Lung (tissue), 11 donors: ENCODE measurements at regions not wholly inside any gene's neighbourhood (a gene's known extent, or its start where the extent isn't known, plus 50 kb on each side); places are given as distances from the start of the nearest gene placed in this dataset.

Experiments
- ATAC-seq: fragments of 200-7000 bp; cut with Tn5 transposase; one replicate; pipeline ENCODE4 v1.9.1; 2020; ENCODE audit warnings: moderate number of reproducible peaks; ENCODE audit not compliant: insufficient read depth, low FRiP score
- DNase-seq, 3 donors: peaks; one replicate each; pipeline ENCODE4 v3.0.0-alpha.2; 2013 to 2017
- H3K27ac ChIP-seq, 2 donors: one replicate each; pipeline ENCODE4 v1.5.1; 2013; ENCODE audit warnings: mild to moderate bottlenecking in 2 of 2, moderate library complexity in 2 of 2, control low read depth in 1 of 2, inconsistent platforms in 1 of 2, low read depth in 1 of 2, low read length in 1 of 2
- H3K27me3 ChIP-seq, 3 donors: one replicate each; pipeline ENCODE4 v1.5.1; 2013; ENCODE audit warnings: low read length in 2 of 3; ENCODE audit not compliant: control insufficient read depth in 3 of 3, insufficient read depth in 3 of 3
- H3K36me3 ChIP-seq, 4 donors: one replicate each; pipeline ENCODE4 v1.5.1; 2013; ENCODE audit warnings: low read length in 4 of 4, mild to moderate bottlenecking in 1 of 4, moderate library complexity in 1 of 4; ENCODE audit not compliant: control insufficient read depth in 4 of 4, insufficient read depth in 4 of 4
- H3K4me1 ChIP-seq, 5 donors: one replicate each; pipeline ENCODE4 v1.5.1; 2013; ENCODE audit warnings: low read length in 5 of 5, mild to moderate bottlenecking in 2 of 5, moderate library complexity in 1 of 5; ENCODE audit not compliant: control insufficient read depth in 5 of 5, insufficient read depth in 5 of 5
- H3K4me3 ChIP-seq: one replicate; pipeline ENCODE4 v1.5.1; 2013; ENCODE audit warnings: mild to moderate bottlenecking, control low read depth, moderate library complexity
- H3K9ac ChIP-seq, 2 donors: one replicate each; pipeline ENCODE4 v1.5.1; 2013; ENCODE audit warnings: low read length in 2 of 2, control low read depth in 1 of 2; ENCODE audit not compliant: insufficient read depth in 1 of 2
- H3K9me3 ChIP-seq, 4 donors: one replicate each; pipeline ENCODE4 v1.5.1; 2013; ENCODE audit warnings: low read length in 3 of 4, mild to moderate bottlenecking in 1 of 4, moderate library complexity in 1 of 4; ENCODE audit not compliant: control insufficient read depth in 4 of 4, insufficient read depth in 3 of 4
- CTCF ChIP-seq: IDR thresholded peaks from 2 replicates; pipeline ENCODE4 v1.5.1; 2012; ENCODE audit warnings: mild to moderate bottlenecking; ENCODE audit errors: control extremely low read depth, extremely low read depth
- WGBS, 2 donors: extraction: QIAGEN DNeasy Blood & Tissue Kit; methylation state at CpG; one replicate each; pipeline ENCODE4 v1.1.7; 2013; 5-methylcytosine and 5-hydroxymethylcytosine counted together
- donor health status: control.
- donor health status: control.
- donor health status: Bipolar disorder and iron deficiency.
- donor health status: healthy.
- donor health status: DM: yes; HTN: yes; CAD: no.

DNA sequence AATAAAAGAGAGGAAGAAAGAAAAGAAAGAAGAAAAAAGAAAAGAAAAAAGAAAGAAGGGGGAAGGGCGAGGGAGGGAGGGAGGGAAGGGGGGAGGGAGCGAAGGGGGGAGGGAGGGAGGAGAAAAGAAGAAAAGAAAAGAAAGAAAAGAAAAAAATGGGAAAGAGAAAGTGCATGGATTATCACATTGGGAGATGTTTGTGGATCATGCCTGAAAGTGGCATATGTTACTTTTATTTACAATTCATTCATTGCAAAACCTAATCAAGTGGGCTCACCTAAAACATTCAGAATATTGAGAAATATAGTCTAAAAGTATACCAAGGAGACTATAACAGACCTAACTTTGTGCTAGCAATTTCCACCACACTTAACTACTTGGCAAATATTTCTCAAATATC is 246.9 kb upstream of the SYT1 start:
- no peak for TF ChIP-seq CTCF
- H3K9ac ChIP-seq = no peak overlapping the region
- no peaks in the 10 kb centered on the region for H3K36me3 ChIP-seq
- ATAC-seq (no peak), DNase-seq (no peak)
- 93 to 100% methylated on average over 2 of the region's 2 CpGs for WGBS, 2 donors
- no peaks in the 10 kb centered on the region for H3K9me3 ChIP-seq
- no peak overlapping the region for H3K27ac ChIP-seq
- no peaks in the 10 kb centered on the region for H3K27me3 ChIP-seq
- no peaks in the 10 kb centered on the region for H3K4me1 ChIP-seq
- no peak overlapping the region for H3K4me3 ChIP-seq

- no peak for DNase-seq
- TF ChIP-seq CTCF = no peak
Measured at GRCh38 chr12:78622529-78623195, 241.9 kb upstream of the SYT1 start.

GRCh38 chr12:78628491-78629100 is 236.0 kb upstream of the SYT1 start:
- Histone ChIP-seq H3K4me1 (peaks cover 0 to 6% (median 0%) of the 10 kb centered on the region in 5 donors), H3K27me3 (no peaks in the 10 kb centered on the region), H3K9me3 (peaks cover 0 to 6% (median 4%) of the 10 kb centered on the region in 4 donors), H3K36me3 (no peaks in the 10 kb centered on the region), H3K9ac (no peak overlapping the region), H3K4me3 (no peak overlapping the region), H3K27ac (no peak overlapping the region)
- peak; percentile 46 to 83 (median 73) for DNase-seq
- WGBS, 2 donors = 75 to 96% methylated on average over 1 of the region's 1 CpG
- ATAC-seq = no peak
- TF ChIP-seq CTCF = no peak

More at GRCh38 chr12:78622529-78623195, 241.9 kb upstream of the SYT1 start:
- 79 to 85% methylated on average over 3 of the region's 3 CpGs for WGBS, 2 donors
- ATAC-seq = no peak
- Histone ChIP-seq H3K9ac (no peak overlapping the region), H3K27ac (no peak overlapping the region), H3K36me3 (no peaks in the 10 kb centered on the region), H3K27me3 (no peaks in the 10 kb centered on the region), H3K9me3 (no peaks in the 10 kb centered on the region), H3K4me3 (no peak overlapping the region), H3K4me1 (peaks cover 0 to under 1% (median 0%) of the 10 kb centered on the region in 5 donors)
